ENCODE measurements at regions not wholly inside any gene's neighbourhood (a gene's known extent, or its start where the extent isn't known, plus 50 kb on each side); places are given as distances from the start of the nearest gene placed in this dataset.
"Not testable (repeated sequence)": the region's sequence is repeated elsewhere in the genome, so short reads cannot be mapped to it uniquely, and the experiment has no call there.

DNA sequence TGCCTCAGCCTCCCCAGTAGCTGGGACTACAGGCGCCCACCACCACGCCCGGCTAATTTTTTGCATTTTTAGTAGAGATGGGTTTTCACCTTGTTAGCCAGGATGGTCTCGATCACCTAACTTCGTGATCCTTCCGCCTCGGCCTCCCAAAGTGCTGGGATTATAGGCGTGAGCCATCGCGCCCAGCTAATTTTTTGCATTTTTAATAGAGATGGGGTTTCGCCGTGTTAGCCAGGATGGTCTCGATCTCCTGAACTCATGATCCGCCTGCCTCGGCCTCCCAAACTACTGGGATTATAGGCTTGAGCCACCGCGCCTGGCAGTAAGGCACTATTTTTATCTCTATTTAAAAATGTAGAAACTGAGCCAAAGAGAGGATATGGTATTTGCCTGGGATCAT is 1660.2 kb downstream of the SPATA31A7 start:
- TF ChIP-seq EZH2 (IDR thresholded peaks at IDR 0.05; ENCODE audit: low read depth, unreplicated experiment); POLR2AphosphoS5 (IDR thresholded peaks at IDR 0.05; ENCODE audit: low read depth); NANOG (IDR thresholded peaks at IDR 0.05; ENCODE audit: borderline replicate concordance); STAT1 (IDR thresholded peaks at IDR 0.05; ENCODE audit: unreplicated experiment): not testable (repeated sequence)
- TF ChIP-seq, protein P1, sequence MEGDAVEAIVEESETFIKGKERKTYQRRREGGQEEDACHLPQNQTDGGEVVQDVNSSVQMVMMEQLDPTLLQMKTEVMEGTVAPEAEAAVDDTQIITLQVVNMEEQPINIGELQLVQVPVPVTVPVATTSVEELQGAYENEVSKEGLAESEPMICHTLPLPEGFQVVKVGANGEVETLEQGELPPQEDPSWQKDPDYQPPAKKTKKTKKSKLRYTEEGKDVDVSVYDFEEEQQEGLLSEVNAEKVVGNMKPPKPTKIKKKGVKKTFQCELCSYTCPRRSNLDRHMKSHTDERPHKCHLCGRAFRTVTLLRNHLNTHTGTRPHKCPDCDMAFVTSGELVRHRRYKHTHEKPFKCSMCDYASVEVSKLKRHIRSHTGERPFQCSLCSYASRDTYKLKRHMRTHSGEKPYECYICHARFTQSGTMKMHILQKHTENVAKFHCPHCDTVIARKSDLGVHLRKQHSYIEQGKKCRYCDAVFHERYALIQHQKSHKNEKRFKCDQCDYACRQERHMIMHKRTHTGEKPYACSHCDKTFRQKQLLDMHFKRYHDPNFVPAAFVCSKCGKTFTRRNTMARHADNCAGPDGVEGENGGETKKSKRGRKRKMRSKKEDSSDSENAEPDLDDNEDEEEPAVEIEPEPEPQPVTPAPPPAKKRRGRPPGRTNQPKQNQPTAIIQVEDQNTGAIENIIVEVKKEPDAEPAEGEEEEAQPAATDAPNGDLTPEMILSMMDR (conservative IDR thresholded peaks at IDR 0.05; ENCODE audit: low read depth in 2 of 2): not testable (repeated sequence)
